ENCODE measurements at regions not wholly inside any gene's neighbourhood (a gene's known extent, or its start where the extent isn't known, plus 50 kb on each side); places are given as distances from the start of the nearest gene placed in this dataset.

DNA sequence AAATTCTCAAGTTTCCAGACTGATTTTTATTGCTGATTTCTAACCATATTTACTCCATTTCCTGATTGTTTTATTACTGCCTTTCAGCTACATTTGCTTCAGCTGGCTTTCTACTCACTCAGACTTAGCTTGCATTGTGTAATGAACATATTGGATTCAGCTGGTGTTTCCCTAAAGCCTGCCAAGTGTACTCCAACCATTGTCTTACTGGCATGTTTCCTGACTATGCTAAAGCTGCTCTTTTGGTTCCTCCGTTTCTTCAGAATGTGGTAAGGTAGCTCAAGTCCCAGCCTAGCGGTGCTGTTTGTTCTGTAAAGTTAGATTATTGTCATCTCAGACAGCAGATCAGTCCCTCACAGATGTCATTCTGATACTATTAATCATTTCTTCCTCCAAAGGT is 53.1 kb upstream of the GLRA2 start:
- Histone ChIP-seq H3K27ac (ENCODE audit: low read length) (no peak overlapping the region), H3K27me3 (ENCODE audit: insufficient read depth, low read length, poor library complexity) (no peaks in the 10 kb centered on the region), H3K36me3 (ENCODE audit: insufficient read depth, low read length) (no peaks in the 10 kb centered on the region), H3K9me3 (ENCODE audit: insufficient read depth, low read length, severe bottlenecking) (no peaks in the 10 kb centered on the region), H3K4me3 (ENCODE audit: low read depth in 1 of 2, low read length in 2 of 2) (no peak overlapping the region), H3K79me2 (ENCODE audit: insufficient read depth, low read length) (no peaks in the 10 kb centered on the region), H3K9ac (ENCODE audit: low read depth, low read length) (no peak overlapping the region), H4K20me1 (ENCODE audit: insufficient read depth, low read length) (no peaks in the 10 kb centered on the region), H3K4me2 (ENCODE audit: insufficient read depth, low read length) (no peak overlapping the region), H3K4me1 (ENCODE audit: insufficient read depth, low read length) (no peaks in the 10 kb centered on the region), H2AFZ (ENCODE audit: low read depth, low read length) (no peak overlapping the region)
- TF ChIP-seq EZH2 (IDR thresholded peaks at IDR 0.05; ENCODE audit: borderline replicate concordance, low read depth, low read length, severe bottlenecking) = no peak
- TF ChIP-seq, protein P1, sequence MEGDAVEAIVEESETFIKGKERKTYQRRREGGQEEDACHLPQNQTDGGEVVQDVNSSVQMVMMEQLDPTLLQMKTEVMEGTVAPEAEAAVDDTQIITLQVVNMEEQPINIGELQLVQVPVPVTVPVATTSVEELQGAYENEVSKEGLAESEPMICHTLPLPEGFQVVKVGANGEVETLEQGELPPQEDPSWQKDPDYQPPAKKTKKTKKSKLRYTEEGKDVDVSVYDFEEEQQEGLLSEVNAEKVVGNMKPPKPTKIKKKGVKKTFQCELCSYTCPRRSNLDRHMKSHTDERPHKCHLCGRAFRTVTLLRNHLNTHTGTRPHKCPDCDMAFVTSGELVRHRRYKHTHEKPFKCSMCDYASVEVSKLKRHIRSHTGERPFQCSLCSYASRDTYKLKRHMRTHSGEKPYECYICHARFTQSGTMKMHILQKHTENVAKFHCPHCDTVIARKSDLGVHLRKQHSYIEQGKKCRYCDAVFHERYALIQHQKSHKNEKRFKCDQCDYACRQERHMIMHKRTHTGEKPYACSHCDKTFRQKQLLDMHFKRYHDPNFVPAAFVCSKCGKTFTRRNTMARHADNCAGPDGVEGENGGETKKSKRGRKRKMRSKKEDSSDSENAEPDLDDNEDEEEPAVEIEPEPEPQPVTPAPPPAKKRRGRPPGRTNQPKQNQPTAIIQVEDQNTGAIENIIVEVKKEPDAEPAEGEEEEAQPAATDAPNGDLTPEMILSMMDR (IDR thresholded peaks at IDR 0.05; ENCODE audit: borderline replicate concordance, extremely low read depth, low read length, poor library complexity, severe bottlenecking) = no peak
- no peak for ATAC-seq (ENCODE audit: insufficient read depth, low read depth)
- no peak for DNase-seq

DNA sequence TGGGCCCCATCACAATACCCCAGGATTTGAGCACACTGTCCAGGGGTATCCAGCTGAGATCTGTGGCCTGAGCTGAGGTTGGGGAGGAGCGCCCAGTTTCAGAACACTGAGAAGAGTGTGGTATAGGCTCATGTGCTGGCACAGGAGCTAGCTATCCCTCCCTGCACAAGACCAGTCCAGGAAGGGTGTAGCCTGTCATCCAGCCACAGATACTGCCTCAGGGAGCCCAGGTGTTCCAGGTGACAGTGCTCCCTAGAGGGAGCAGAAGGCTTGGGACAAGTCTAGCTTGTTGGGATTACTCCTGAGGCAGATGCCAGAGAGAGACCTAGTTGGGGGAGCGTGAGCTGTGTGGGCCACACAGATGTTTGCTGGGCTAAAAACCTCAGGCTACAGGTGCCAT is 79.6 kb upstream of the GLRA2 start:
- Histone ChIP-seq H2AFZ (ENCODE audit: low read depth, low read length) (no peak overlapping the region), H3K4me1 (ENCODE audit: insufficient read depth, low read length) (no peaks in the 10 kb centered on the region), H3K4me2 (ENCODE audit: insufficient read depth, low read length) (no peak overlapping the region), H3K9ac (ENCODE audit: low read depth, low read length) (no peak overlapping the region), H3K27ac (ENCODE audit: low read length) (no peak overlapping the region), H3K9me3 (ENCODE audit: insufficient read depth, low read length, severe bottlenecking) (no peaks in the 10 kb centered on the region), H3K79me2 (ENCODE audit: insufficient read depth, low read length) (no peaks in the 10 kb centered on the region), H3K4me3 (ENCODE audit: low read depth in 1 of 2, low read length in 2 of 2) (no peak overlapping the region), H3K36me3 (ENCODE audit: insufficient read depth, low read length) (no peaks in the 10 kb centered on the region), H4K20me1 (ENCODE audit: insufficient read depth, low read length) (no peaks in the 10 kb centered on the region), H3K27me3 (ENCODE audit: insufficient read depth, low read length, poor library complexity) (no peaks in the 10 kb centered on the region)
- TF ChIP-seq, protein P1 (IDR thresholded peaks at IDR 0.05; ENCODE audit: borderline replicate concordance, extremely low read depth, low read length, poor library complexity, severe bottlenecking) = no peak
- no peak for TF ChIP-seq EZH2 (IDR thresholded peaks at IDR 0.05; ENCODE audit: borderline replicate concordance, low read depth, low read length, severe bottlenecking)
- ATAC-seq (ENCODE audit: insufficient read depth, low read depth) (no peak), DNase-seq (no peak)

DNA sequence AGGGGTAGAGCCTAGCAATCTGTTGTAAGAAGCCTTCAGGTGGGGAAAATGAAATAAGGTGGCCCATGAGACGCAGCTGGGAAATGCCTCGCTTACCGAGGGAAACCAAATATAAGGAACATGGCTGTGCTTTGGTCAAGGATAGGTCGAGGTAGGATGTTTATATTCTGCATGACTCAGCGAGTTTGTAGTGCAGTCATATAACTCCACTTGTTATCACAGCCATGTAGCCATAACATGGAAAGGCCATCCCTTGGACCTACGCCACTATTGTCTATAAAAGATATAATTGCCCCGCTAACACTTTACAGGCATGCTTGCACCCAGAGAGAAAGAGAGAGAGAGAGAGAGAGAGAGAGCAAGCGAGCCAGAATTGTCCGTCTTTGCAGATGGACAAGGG is 80.9 kb upstream of the GLRA2 start:
- Histone ChIP-seq H4K20me1 (ENCODE audit: insufficient read depth, low read length) (no peaks in the 10 kb centered on the region), H3K36me3 (ENCODE audit: insufficient read depth, low read length) (no peaks in the 10 kb centered on the region), H3K79me2 (ENCODE audit: insufficient read depth, low read length) (no peaks in the 10 kb centered on the region), H3K4me3 (ENCODE audit: low read depth in 1 of 2, low read length in 2 of 2) (no peak overlapping the region), H3K9ac (ENCODE audit: low read depth, low read length) (no peak overlapping the region), H2AFZ (ENCODE audit: low read depth, low read length) (no peak overlapping the region), H3K9me3 (ENCODE audit: insufficient read depth, low read length, severe bottlenecking) (no peaks in the 10 kb centered on the region), H3K27me3 (ENCODE audit: insufficient read depth, low read length, poor library complexity) (no peaks in the 10 kb centered on the region), H3K27ac (ENCODE audit: low read length) (no peak overlapping the region), H3K4me2 (ENCODE audit: insufficient read depth, low read length) (no peak overlapping the region), H3K4me1 (ENCODE audit: insufficient read depth, low read length) (no peaks in the 10 kb centered on the region)
- DNase-seq (no peak), ATAC-seq (ENCODE audit: insufficient read depth, low read depth) (no peak)
- TF ChIP-seq EZH2 (IDR thresholded peaks at IDR 0.05; ENCODE audit: borderline replicate concordance, low read depth, low read length, severe bottlenecking) = no peak
- TF ChIP-seq, protein P1 (IDR thresholded peaks at IDR 0.05; ENCODE audit: borderline replicate concordance, extremely low read depth, low read length, poor library complexity, severe bottlenecking) = no peak

DNA sequence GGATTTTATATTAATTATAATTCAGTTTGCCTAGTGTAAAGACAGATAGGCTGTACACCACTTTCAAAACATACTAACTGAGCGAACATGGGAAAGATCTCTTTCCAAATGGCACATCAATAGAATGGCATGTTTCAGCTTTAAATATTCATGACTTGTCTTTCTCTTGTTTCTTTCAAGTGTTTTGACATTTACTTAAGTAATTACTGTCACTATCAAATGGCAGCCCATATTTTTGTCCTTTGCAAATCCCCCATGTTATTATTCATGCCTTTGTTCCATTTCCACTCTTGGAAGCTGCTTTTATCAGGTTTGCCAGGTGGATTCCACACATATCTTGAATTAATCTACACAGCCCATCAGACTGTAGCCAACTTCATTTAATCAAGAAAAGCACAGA is 89.2 kb upstream of the GLRA2 start:
- no peak overlapping the region for H3K4me2 ChIP-seq (ENCODE audit: insufficient read depth, low read length)
- no peaks in the 10 kb centered on the region for H3K27me3 ChIP-seq (ENCODE audit: insufficient read depth, low read length, poor library complexity)
- no peaks in the 10 kb centered on the region for H3K36me3 ChIP-seq (ENCODE audit: insufficient read depth, low read length)
- no peaks in the 10 kb centered on the region for H3K4me1 ChIP-seq (ENCODE audit: insufficient read depth, low read length)
- DNase-seq (no peak), ATAC-seq (ENCODE audit: insufficient read depth, low read depth) (no peak)
- no peaks in the 10 kb centered on the region for H4K20me1 ChIP-seq (ENCODE audit: insufficient read depth, low read length)
- no peak overlapping the region for H3K9ac ChIP-seq (ENCODE audit: low read depth, low read length)
- H3K9me3 ChIP-seq (ENCODE audit: insufficient read depth, low read length, severe bottlenecking) = no peaks in the 10 kb centered on the region
- no peak overlapping the region for H3K27ac ChIP-seq (ENCODE audit: low read length)
- H3K4me3 ChIP-seq (ENCODE audit: low read depth in 1 of 2, low read length in 2 of 2) = no peak overlapping the region
- no peaks in the 10 kb centered on the region for H3K79me2 ChIP-seq (ENCODE audit: insufficient read depth, low read length)
- no peak for TF ChIP-seq EZH2 (IDR thresholded peaks at IDR 0.05; ENCODE audit: borderline replicate concordance, low read depth, low read length, severe bottlenecking)
- TF ChIP-seq, protein P1 (IDR thresholded peaks at IDR 0.05; ENCODE audit: borderline replicate concordance, extremely low read depth, low read length, poor library complexity, severe bottlenecking) = no peak
- no peak overlapping the region for H2AFZ ChIP-seq (ENCODE audit: low read depth, low read length)
